IPS-NIHi11 (cell line): ENCODE measurements at regions not wholly inside any gene's neighbourhood (a gene's known extent, or its start where the extent isn't known, plus 50 kb on each side); places are given as distances from the start of the nearest gene placed in this dataset.

Source experiments
- DNase-seq: peaks from one replicate; pipeline ENCODE4 v3.0.0; 2012; ENCODE audit warnings: mixed read lengths, low spot score

DNA sequence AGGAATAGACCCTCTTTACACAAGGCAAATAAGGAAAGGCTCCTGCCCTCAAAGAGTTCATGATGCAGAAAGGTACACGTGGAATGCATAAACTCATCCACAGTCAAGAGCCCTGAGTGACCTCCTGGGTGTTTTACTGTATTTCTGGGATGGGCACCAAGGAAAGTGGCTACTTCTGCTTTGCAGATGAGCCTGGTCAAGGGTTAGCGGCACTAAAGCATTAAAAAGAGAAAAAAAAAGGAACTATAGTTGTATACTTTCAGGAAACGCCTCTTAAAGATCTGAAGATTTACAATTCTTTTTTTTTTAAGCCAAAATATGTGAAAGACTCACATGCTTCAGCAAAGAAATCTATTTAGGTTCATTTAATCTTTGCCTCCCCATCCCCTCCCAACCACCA lies 366.2 kb upstream of the PDE4D start:
- no peak for DNase-seq

DNA sequence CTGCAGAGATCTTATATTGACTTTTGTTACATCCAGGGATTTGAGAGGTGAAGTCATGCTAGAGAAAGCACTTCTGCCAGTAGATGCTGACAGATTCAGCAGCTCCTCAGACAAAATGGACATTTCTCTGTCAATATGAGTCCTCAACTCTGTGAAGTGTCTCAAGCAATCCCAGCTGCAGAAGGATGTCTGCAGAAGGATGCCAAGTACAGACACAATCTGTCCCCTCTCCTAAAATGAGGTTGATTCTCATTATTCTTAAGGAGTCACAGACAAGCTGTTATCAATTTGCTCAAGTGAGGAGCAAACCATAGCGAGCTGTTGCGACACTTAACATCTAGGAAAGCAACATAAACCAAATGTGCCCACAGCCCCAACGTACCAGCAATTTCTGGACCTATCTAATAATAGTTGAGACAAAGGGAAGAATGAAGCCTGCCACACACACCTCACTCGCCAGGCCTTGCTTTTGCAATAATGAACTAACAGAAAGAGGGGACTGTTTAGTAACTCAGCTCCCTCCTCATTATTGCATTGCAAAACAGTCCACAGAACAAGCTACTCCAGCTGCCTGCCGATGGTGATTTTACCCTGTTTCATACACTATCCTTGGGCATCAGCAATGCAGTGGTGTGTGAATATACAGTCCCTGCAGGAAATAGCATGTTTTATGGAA lies 364.2 kb upstream of the PDE4D start:
- DNase-seq: no peak

DNA sequence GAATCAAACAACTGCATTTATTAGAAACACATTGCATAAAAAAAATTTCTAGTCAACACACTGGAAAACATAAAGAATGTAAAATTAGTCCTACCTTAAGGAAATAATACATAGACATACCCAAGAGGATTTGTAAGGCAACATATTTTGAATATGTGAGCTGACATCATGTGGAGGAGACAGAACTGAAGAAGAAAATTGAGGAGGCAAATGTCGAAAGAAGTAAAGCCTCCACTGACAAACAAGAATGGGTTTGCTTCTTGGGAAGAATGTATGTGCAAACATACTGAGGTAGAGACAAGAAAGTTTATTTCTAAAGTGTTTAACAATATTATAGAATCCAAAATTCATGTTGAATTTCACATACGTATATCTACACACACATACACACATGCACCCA lies 363.0 kb upstream of the PDE4D start:
- DNase-seq: no peak

DNA sequence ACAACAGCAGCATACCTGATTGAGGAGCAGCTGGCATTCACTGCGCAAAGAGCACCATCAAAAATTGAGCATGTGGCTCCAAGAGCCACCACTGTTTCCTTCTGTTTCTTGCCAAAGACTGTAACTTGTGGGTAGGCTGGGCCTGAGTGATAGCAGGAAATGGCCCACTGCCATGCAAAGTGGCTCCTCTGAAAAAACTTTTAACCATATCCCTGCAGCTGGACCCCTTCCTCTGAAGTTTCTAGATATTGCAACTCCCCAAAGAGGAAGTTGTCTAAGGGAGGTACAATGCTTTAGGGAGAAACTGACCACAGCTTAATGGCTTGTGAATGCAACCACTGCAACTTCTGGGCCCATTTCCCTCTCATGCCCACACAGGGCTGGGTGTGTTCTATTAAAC lies 355.4 kb upstream of the PDE4D start:
- DNase-seq: no peak

DNA sequence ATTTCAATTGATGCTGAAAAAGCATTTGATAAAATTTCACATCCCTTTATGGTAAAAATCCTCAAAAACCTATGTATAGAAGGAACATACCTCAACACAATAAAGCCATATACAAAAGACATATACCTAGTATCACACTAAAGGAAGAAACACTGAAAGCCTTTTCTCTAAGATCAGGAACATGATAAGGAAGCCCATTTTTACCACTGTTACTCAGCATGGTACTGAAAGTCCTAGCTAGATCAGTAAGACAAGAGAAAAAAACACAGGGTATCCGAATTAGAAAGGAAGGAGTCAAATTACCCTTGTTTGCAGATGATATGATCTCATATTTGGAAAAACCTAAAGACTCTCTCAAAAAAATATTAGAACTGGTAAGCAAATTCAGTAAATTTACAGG lies 350.2 kb upstream of the PDE4D start:
- DNase-seq: no peak

DNA sequence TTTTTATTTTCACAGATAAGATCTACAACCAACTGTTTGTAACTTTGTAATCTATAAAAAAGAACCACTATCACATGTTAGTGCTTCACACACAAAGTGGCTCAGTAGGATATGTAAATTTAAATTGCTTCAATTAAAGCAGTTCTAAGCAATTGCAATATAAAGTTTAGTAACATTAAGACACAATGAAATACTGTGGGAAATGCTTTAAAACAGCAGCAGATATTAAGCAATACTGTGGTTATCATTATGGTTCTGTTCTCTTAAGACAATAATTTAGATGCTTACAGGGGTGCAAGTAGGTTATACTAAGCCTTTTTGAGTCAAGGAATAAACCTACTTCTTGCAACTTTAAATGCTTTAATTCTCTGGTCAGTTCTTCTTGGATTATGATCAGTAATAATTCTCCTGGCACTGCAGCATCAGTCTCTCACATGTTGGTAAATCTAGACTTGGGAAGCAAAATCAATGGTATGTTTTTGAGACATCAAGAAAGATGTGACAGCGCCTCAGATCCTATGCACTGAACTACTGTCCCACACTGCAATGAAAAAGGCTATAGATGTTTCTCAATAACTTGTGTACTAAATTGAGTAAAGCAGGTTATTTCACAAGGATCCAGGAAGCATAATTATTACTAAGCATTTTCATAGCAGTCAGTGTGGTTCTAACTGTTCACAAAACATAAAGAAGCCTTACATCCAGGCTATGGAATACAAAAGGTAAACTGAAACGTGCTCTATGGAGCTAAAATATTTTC lies 338.7 kb upstream of the PDE4D start:
- DNase-seq: no peak

DNA sequence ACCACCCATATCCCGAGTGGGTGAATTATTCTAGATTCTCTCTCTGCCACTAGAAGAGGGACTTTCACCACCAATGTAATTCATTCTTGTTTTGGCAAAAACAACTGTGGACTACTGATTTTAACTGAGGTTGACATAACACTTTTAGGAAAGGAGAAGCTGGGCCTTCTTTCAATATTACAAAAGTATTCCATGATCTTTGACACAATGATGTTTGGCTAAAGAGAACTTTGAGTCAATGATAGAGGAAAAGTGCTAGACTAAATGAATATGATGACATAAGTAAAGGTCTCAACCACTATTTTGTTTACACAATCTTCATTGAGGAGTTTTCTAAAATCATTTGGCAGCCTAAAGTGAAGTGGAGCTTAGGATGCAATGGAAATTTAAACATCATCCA lies 336.9 kb upstream of the PDE4D start:
- DNase-seq: no peak

DNA sequence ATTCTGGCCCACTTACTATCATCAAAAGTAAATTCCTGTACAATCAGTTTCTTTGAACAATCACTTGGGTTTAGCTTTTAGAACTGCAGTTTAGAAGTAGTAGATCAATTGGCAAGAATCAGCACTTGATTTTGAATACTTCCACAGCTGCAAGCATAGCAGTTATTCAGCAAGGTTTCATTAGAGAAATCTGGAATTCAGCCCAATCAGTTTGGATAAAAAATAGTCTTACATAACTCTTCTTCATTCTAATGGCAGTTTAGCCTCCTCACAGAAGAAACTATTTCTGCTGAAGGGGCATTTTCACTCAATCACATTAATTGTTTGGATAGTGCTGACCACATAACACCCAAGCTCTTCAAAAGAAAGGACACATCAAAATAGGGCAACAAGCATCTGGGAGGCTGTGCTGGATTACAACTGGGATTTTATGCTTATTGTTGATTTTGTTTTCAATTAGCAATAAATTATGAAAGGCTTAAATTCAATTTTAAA lies 336.2 kb upstream of the PDE4D start:
- no peak for DNase-seq

DNA sequence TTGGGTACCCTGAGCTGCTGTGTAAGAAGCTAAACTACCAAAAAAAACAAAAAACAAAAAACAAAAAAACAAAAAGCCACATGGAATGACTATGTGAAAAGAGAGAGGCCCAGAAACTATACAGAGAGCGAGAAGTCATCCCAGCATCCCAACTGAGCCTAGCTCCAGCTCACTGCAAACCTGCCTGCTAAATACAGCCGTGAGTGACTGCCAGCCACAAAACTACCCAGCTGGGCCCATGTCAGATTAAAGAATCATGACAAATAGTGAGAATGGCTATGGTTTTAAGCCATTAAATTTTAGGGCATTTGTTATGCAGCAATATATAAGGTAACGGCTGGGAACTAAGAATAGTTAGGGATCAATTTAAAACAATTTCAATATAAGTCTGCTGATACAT lies 335.1 kb upstream of the PDE4D start:
- no peak for DNase-seq

DNA sequence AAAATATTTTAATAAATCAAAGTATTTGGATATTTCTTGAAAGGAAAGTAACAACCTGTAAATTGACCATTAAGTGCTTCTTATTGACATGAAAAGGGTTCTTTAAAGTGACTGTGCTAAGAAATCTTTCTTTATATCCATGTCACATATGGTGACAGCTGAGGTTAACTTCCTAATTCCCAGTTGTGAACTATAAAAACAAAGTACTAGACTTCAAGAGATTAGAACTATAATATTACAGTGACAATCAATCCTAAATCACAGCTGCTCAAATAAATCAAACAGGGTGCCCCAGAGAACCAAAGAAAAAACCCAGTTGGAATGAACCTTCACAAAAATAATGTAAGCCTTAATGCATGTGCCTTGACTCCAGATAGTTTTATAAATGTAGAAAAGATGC lies 332.6 kb upstream of the PDE4D start:
- DNase-seq: no peak

DNA sequence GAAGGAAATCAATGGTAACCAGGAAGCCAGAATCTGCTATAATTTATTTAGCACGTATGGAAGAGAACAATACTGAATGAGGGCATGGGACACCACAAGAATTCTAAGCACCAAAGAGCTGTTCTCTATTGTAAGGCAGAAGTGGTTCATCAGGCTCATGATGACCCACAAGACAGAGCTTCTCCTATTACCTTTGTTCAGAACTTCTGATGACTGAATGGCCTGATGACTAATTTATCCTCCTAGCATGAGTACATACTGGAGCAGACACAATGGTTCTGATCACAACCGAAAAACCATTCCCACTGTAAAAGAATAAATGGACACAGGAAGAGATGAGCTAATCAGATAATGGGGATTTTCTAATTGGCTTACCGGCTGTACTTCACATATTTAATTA lies 329.8 kb upstream of the PDE4D start:
- no peak for DNase-seq

DNA sequence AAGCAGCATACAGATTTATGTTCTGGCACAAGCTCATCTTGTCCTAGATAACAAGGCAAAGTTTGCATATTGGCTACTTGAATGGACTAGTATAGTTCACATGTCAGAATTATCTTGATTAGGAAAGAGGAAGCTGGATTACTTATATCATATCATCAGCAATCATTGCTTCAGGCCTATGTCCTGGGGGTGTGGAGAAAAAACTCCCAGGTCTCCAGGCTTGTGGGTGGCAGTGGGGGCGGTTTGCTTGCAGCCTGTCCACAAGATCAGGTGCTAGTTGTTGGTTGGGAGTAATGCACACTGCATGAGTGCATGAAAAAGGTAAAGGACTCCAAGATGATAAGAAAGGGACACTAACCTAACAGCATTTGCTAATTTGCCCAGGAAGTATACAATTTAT lies 326.4 kb upstream of the PDE4D start:
- no peak for DNase-seq

DNA sequence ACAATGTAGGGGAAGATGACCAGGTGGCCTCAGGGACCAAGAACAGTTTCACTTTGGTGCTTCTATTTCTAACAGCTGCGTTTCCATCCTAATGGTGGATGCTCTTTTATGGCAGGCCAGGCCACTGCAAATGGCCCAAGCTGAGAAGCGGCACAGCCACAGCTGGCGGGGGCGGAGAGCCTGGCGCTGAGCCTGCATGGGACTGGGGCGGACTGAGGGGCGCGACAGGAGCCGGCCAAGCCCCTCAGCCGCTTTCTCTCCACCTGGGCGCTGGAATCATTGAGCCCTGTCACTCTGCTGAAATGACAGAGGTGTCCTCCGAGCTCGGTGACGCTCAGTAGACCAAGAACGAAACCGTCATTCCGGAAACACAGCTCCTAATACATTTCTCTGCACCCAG lies 317.3 kb upstream of the PDE4D start:
- DNase-seq: no peak

DNA sequence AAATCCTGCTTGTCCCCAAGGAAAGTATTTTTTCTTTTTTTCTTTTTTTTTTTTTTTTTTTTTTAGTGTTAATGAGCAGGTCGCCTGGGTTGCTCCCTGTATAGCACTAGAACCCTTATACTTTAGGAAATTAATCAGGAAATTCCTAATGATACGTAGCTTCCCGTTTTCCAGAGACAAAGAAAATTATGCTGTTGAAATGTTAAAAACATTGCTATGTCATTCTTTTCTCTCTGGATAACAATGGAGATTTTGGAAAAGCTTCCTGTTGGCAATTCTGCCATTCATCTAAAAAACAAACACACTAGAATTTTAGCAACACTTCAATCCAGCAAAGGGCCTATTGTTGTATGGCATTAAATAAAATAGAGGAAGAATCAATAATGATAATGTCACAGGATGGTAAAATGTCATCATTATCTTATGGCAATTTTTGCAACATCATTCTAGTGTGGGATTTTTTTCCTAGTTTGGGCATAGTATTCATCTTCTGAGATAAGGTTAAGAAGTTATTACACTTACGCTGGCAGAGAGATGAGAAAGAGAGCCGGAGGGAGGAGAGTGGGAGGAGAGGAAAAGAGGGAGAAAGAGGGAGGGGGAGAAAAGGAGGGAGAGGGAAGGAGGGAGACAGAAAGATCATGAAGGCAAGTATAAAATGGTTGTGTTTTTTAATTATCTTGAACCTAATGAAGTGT lies 315.8 kb upstream of the PDE4D start:
- no peak for DNase-seq

DNA sequence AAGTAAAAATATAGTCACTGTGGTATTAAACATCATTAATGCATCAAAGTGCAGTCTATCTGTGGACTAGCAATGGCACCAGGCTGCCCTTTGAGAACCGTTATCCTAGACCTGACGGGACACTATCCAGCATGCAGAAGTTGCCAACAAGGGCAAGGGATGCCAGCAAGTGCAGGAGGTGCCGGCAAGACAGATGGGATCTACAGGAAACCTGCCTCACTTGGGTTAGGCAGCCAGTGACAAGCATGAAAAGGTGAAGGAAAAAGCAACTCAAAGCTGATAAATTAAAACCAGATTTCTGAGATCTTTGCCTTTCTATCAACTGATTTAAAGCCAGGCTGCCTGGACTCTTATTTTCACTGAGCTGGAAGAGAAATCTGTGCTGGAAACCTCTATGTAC lies 315.2 kb upstream of the PDE4D start:
- no peak for DNase-seq

DNA sequence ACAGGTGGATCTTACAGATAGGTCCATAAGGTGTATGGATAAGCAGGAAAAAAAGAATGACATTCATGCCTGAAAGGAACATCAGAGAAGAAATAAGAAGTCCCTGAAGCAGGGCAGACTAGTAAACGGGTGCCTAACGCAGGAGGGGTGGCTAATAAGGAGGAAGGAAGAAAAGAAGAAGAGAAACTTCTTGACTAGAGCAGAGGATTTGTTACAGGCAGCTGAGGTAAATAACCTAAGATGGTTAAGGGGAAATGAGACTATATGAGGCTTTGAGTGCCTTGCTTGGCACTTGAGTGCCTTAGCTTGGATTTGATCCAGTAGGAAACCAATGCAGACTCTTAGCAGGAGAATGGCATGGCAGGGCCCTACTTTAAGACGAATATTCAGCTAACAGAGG lies 313.5 kb upstream of the PDE4D start:
- no peak for DNase-seq

DNA sequence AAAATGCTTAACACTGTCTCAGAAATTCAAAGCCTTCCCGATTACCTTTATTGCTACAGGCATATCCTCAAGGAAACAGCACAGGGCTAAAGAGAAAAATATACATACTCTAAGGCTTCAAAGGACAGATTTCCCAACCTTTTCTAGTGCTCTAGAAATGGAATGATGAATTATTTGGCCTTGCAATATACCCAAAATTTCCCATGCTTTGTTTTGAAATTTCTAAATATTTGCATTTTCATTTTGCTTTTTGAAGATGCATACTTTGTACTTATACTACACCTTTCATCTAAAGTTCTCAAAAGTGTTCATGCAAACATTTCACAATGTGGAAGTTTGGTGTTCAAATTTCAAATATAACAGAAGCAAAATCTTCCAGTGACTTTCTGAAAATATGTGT lies 312.7 kb upstream of the PDE4D start:
- no peak for DNase-seq

DNA sequence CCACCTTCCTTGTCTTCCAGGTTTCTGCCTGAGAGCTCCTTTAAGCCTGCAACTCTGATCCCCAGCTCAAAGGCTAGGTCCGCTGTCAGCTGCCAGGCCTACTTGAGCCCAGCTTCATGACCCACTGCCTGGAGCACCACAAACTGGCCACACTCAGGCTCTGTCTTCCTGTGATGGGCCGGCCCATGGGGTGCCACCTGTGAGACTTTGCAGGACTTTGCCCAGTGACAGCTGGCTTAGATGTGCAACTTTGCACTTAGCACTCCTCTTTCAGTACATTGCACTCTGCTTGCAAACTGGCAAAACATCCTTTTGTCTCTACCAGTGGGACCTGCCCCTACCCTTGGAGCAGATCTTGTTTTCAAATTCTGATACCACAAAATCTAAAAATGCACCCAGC lies 311.5 kb upstream of the PDE4D start:
- DNase-seq: no peak

DNA sequence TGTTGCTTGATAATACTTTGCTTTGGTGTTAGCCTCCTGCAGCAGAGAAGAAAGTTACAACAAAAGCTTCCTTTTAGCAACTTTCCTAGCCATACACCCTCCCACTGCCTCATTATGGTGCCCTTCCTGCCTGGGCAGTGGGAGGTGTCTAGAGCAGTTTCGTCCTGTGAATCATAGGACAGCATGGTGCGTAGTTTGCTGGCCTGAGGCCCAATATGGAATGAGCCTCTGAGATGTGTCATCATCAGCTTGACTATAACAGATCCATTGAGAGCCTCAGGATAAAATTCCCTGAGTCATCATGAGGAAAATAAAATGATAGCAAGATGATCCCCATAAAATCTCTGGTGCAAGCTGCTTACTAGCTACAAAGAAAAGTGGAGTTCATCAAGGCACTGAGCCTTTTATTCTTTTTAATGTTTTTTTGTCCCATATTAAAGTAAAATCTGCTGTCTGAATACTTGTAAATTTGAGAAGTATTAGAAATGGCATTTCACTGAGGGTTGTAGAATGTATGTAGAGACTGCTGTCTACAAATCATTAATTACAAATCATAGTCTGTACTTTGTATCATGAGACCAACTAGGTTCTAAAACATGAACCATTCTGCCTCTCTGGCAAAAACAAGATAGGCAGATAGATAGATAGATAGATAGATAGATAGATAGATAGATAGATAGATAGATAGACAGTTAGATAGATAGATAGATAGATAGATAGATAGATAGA lies 303.0 kb upstream of the PDE4D start:
- no peak for DNase-seq

DNA sequence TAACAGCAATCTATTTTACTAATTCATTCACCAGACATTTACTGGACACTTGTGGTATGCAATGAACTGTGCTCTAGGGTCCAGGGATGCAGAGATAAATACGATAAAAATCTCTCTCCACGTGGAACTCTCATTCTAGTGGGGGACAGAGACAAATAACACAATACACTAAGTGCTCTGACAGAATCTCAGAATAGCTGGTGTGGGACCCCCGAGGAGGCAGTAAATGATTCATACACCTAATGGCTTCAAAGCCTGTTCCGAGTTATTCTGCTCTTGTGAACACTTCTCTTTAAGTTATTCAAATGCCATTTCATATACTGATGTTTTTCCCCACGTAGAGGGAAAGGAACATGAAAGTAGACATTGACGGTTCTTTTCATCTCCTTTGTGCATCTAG lies 302.0 kb upstream of the PDE4D start:
- DNase-seq: no peak

DNA sequence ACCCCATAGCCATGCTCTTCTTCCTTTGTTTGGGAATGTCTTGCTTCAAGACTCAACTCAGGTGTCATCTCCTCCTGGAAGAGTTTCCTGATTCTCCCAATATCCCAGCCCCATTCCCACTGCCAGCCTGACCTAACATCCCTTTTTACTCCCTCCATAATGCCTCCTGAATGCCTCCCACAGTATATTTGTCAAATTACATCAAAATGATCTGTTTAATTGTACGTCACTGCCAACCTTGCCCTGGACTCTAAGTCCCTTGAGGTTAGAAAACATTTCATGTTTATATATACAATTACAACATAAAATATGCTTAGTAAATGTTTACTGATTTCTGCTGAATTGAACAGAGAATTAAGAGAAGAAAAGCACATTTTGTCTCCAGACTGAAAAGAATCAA lies 301.6 kb upstream of the PDE4D start:
- no peak for DNase-seq

DNA sequence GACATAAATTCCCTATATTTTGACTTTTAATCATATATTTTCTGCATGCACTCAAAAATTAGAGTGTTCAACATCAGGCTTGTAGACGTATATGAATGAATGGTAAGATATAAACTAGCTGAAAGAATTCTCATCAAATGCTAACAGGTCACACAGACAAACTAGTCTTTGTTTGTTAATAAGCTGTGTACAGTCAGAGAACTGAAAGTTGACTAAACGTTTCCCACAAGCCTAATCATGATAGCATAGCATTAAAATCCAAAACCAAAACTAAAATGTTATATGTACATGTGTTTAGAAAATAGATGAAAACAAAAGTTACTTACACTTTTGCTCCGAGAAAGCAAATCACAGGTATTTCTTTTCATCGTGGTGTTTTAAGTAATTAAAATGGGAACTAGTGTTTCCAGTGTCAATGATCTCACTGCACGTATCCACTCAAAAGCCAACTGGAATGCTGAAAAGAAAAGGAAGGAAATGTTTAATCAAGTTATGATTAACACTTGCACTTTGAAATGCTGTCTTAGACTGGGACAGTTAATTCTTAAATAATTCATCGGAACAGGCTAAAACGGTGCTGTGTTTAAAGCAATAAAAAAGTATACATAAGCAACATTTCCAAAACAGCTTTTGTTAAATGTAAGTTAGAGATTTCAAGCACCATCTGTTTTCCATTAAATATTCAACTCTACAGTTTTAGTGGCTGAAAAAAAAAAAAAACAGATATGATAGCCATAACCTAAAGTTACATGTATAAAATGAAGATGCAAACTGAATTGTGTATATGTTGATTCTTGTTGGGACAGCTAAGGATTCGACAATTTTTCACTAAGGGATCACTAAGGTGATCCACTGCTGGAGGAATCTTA lies 291.9 kb upstream of the PDE4D start:
- no peak for DNase-seq
